ENCODE measurements at regions not wholly inside any gene's neighbourhood (a gene's known extent, or its start where the extent isn't known, plus 50 kb on each side); places are given as distances from the start of the nearest gene placed in this dataset.

- peaks cover 9% of the 10 kb centered on the region for H3K4me1 Mint-ChIP-seq
- peaks cover 4% of the 10 kb centered on the region for H3K27me3 Mint-ChIP-seq
- H3K4me3 Mint-ChIP-seq = no peak overlapping the region
- DNase-seq = no peak
- no peak for ATAC-seq
- H3K27ac Mint-ChIP-seq = no peak overlapping the region
- no peaks in the 10 kb centered on the region for H3K9me3 Mint-ChIP-seq (ENCODE audit: low read depth)
- CTCF ChIA-PET = no interaction called here
- H3K36me3 Mint-ChIP-seq = no peaks in the 10 kb centered on the region
These were observed 500.4 kb downstream of the PTPRU start for GRCh38 chr1:29736582-29737188.

DNA sequence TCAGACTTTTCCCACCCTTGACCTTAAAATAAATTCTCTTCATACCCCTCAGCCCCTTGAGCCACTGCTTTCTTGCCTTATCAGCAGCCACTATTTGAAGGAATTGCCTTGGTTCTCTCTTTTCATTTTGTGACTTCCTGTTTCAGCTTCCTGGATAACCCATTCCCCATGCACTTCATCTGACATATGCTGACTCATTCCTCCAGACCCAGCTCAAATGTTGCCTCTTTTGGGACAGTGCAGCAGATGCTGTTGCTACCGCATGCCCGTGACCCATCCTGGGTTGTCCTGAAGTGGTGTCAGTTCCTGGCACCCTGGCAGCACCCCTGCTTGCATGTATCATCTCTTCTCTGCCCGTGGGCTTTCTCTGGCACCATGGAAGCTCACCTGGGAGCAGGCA lies 496.1 kb downstream of the PTPRU start:
- CTCF ChIA-PET = no interaction called here
- Mint-ChIP-seq H3K27me3 (no peaks in the 10 kb centered on the region), H3K36me3 (no peaks in the 10 kb centered on the region), H3K9me3 (ENCODE audit: low read depth) (no peaks in the 10 kb centered on the region), H3K27ac (no peak overlapping the region), H3K4me3 (no peak overlapping the region), H3K4me1 (peaks cover 9% of the 10 kb centered on the region)
- ATAC-seq (no peak), DNase-seq (no peak)

DNA sequence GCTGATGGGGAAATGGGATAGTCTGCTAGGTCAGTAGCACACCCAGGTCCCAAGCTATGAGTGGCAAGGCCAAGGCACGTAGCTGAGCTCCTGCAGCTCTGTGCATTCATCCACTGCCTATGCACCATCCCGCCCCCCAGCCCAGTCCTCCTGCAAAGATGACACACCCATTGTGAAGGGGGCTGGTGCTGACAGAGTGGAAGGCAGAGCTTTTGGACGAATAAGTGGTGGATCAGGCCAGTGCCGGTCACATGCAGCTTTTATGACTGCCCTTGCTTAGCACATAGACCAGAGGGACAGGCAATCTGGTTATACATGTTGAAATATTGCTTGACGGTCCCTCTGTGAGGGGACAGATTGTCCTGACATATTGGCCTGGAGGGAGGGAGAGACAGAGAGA lies 494.3 kb downstream of the PTPRU start:
- Mint-ChIP-seq H3K9me3 (ENCODE audit: low read depth) (no peaks in the 10 kb centered on the region), H3K27me3 (no peaks in the 10 kb centered on the region), H3K4me3 (no peak overlapping the region), H3K27ac (no peak overlapping the region), H3K36me3 (no peaks in the 10 kb centered on the region), H3K4me1 (peaks cover 9% of the 10 kb centered on the region)
- ATAC-seq = no peak
- no peak for DNase-seq
- CTCF ChIA-PET = no interaction called here

GRCh38 chr1:29729281-29729680 lies 493.0 kb downstream of the PTPRU start:
- no peaks in the 10 kb centered on the region for H3K27me3 Mint-ChIP-seq
- ATAC-seq (no peak), DNase-seq (no peak)
- CTCF ChIA-PET = no interaction called here
- H3K9me3 Mint-ChIP-seq (ENCODE audit: low read depth) = no peaks in the 10 kb centered on the region
- no peak overlapping the region for H3K4me3 Mint-ChIP-seq
- H3K36me3 Mint-ChIP-seq = no peaks in the 10 kb centered on the region
- H3K27ac Mint-ChIP-seq = no peak overlapping the region
- H3K4me1 Mint-ChIP-seq = peaks cover 9% of the 10 kb centered on the region

- H3K4me1 Mint-ChIP-seq = peaks cover 9% of the 10 kb centered on the region
- CTCF ChIA-PET = no interaction called here
- no peak overlapping the region for H3K27ac Mint-ChIP-seq
- no peak for DNase-seq
- H3K36me3 Mint-ChIP-seq = peaks cover 2% of the 10 kb centered on the region
- H3K9me3 Mint-ChIP-seq (ENCODE audit: low read depth) = peaks cover 3% of the 10 kb centered on the region
- no peak for ATAC-seq
- H3K27me3 Mint-ChIP-seq = no peaks in the 10 kb centered on the region
- H3K4me3 Mint-ChIP-seq = no peak overlapping the region
These were observed 492.4 kb downstream of the PTPRU start for GRCh38 chr1:29728703-29729102.

DNA sequence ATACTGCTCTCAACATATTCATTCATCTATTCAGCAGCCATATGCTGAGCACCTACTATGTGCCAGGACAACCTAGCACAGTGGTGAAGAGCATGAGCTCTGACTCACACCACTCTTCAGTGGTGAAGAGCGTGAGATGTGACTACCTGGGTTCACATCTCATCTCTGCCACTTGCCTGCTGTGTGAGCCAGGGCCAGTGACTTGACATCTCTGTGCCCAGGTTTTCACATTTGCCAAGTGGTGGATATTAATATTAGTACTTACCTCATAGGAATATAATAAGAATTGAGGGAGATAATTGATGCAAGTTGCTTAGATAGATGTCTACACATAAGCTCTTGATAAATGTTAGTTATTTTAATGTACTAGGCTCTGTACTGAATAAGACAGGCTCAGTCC lies 488.9 kb downstream of the PTPRU start:
- CTCF ChIA-PET = no interaction called here
- Mint-ChIP-seq H3K27me3 (peaks cover 2% of the 10 kb centered on the region), H3K27ac (no peak overlapping the region), H3K4me3 (no peak overlapping the region), H3K9me3 (ENCODE audit: low read depth) (peaks cover 16% of the 10 kb centered on the region), H3K4me1 (no peaks in the 10 kb centered on the region), H3K36me3 (peaks cover 6% of the 10 kb centered on the region)
- ATAC-seq = no peak
- no peak for DNase-seq

DNA sequence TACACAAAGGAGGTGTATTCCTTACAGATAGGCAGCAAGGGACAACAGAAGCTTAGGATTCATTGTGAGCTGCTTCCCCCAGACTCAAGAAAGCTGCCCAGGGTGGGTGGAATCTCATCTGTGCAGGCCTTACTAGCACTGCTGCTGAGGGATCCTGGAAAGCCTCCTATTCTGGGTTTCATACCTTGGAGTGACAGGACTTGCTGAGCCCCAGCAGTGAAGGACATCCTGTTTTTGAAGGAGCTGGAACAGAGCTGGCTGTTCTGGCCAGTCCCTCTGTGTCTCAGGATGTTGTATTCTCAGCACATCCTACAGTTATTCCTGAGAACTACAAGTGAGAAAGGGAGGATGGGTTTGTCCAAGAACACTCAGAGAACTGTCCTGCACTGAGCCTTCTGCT lies 486.3 kb downstream of the PTPRU start:
- CTCF ChIA-PET = no interaction called here
- peaks cover 14% of the 10 kb centered on the region for H3K4me1 Mint-ChIP-seq
- DNase-seq = no peak
- H3K27me3 Mint-ChIP-seq = peaks cover 2% of the 10 kb centered on the region
- H3K4me3 Mint-ChIP-seq = no peak overlapping the region
- no peak overlapping the region for H3K27ac Mint-ChIP-seq
- H3K9me3 Mint-ChIP-seq (ENCODE audit: low read depth) = peaks cover 26% of the 10 kb centered on the region
- ATAC-seq = no peak
- peaks cover 8% of the 10 kb centered on the region for H3K36me3 Mint-ChIP-seq

- Mint-ChIP-seq H3K27ac (no peak overlapping the region), H3K36me3 (peaks cover 8% of the 10 kb centered on the region), H3K9me3 (ENCODE audit: low read depth) (peaks cover 26% of the 10 kb centered on the region), H3K27me3 (peaks cover 2% of the 10 kb centered on the region), H3K4me3 (no peak overlapping the region), H3K4me1 (peaks cover 14% of the 10 kb centered on the region)
- ATAC-seq = no peak
- DNase-seq = no peak
- CTCF ChIA-PET = no interaction called here
These were observed 482.9 kb downstream of the PTPRU start for GRCh38 chr1:29719253-29719652.

DNA sequence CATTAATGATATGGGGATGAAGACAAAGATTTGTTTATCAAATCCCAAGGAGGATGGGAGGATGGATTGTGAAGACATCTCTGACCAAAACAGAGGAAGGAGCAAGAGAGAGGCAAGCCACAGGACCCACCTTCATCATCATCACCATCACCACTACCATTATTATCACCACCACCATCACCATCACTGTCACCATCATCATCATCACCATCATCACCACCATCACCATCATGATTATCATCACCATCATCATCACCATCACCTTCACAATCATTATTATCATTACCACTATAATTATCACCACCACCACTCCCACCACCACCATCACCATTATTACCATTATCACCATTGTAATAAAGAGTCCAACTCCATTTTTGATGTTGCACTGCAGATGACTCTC lies 482.5 kb downstream of the PTPRU start:
- Mint-ChIP-seq H3K9me3 (ENCODE audit: low read depth) (peaks cover 24% of the 10 kb centered on the region), H3K4me1 (peaks cover 16% of the 10 kb centered on the region), H3K36me3 (peaks cover 7% of the 10 kb centered on the region), H3K27ac (no peak overlapping the region), H3K27me3 (peaks cover 2% of the 10 kb centered on the region), H3K4me3 (no peak overlapping the region)
- CTCF ChIA-PET = no interaction called here
- ATAC-seq = no peak
- DNase-seq = no peak

- Mint-ChIP-seq H3K4me3 (no peak overlapping the region), H3K9me3 (ENCODE audit: low read depth) (peaks cover 9% of the 10 kb centered on the region), H3K36me3 (peaks cover 2% of the 10 kb centered on the region), H3K27ac (no peak overlapping the region), H3K27me3 (peaks cover 2% of the 10 kb centered on the region), H3K4me1 (peaks cover 38% of the 10 kb centered on the region)
- ATAC-seq (no peak), DNase-seq (no peak)
- CTCF ChIA-PET = interaction anchor here (1.0 kb wide), 1 partner anchor 76 kb away, joined by 3 read pairs; no protein-coding TSS in a partner anchor
These were observed 480.0 kb downstream of the PTPRU start for GRCh38 chr1:29716306-29716705.

DNA sequence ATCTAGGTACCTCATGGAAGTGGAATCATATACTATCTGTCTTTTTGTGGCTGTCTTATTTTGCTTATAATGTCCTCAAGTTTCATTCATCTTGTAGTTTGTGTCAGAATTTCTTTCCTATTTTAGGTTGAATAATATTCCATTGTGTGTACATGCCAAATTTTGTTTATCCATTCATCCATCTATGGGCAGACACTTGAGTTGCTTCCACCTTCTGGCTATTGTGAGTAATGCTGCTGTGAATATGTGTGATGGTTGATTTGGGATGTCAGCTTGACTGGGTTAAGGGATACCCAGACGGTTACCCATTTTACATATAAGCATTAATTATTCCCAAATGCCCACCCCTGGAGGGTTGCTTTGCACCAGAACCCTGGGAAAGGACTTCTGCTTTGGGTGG lies 477.5 kb downstream of the PTPRU start:
- CTCF ChIA-PET = interaction anchor here (0.6 kb wide), 1 partner anchor 10 kb away, joined by 3 read pairs; no protein-coding TSS in a partner anchor

DNA sequence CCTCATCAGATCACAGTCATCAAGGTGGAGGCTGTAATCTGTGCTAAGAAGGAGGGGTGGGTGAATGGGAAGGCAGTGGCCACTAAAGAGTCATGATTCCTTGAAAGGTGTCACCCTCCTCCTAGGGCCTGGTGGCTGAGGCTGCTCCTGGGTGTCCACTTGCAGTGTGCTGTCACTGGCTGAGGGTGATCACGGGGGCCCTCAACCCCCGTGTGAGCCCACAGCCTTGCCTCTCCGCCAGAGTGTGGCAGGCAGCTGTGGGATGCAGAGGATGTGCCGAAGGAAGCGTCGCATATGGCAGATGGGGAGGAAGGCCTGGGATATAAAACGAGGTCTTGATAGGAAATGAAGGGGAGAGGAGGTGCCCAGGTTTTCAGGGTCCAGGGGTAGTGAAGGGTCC lies 476.5 kb downstream of the PTPRU start:
- no peak for ATAC-seq
- Mint-ChIP-seq H3K36me3 (peaks cover 1% of the 10 kb centered on the region), H3K9me3 (ENCODE audit: low read depth) (peaks cover 2% of the 10 kb centered on the region), H3K27ac (no peak overlapping the region), H3K4me3 (no peak overlapping the region), H3K27me3 (no peaks in the 10 kb centered on the region), H3K4me1 (peaks cover 52% of the 10 kb centered on the region)
- no peak for DNase-seq
- CTCF ChIA-PET = no interaction called here

More for the DNA sequence above, 477.5 kb downstream of the PTPRU start:
- no peak overlapping the region for H3K4me3 Mint-ChIP-seq
- no peaks in the 10 kb centered on the region for H3K27me3 Mint-ChIP-seq
- DNase-seq (no peak), ATAC-seq (no peak)
- H3K4me1 Mint-ChIP-seq = peaks cover 50% of the 10 kb centered on the region
- peaks cover 4% of the 10 kb centered on the region for H3K9me3 Mint-ChIP-seq (ENCODE audit: low read depth)
- no peak overlapping the region for H3K27ac Mint-ChIP-seq
- H3K36me3 Mint-ChIP-seq = peaks cover 3% of the 10 kb centered on the region

GRCh38 chr1:29712284-29712651 lies 475.9 kb downstream of the PTPRU start:
- no peak overlapping the region for H3K4me3 Mint-ChIP-seq
- H3K36me3 Mint-ChIP-seq = peaks cover 1% of the 10 kb centered on the region
- no peaks in the 10 kb centered on the region for H3K27me3 Mint-ChIP-seq
- CTCF ChIA-PET = interaction anchor here (0.8 kb wide), 1 partner anchor 23 kb away, joined by 3 read pairs; no protein-coding TSS in a partner anchor
- ATAC-seq (no peak), DNase-seq (no peak)
- peaks cover 52% of the 10 kb centered on the region for H3K4me1 Mint-ChIP-seq
- H3K9me3 Mint-ChIP-seq (ENCODE audit: low read depth) = no peaks in the 10 kb centered on the region
- H3K27ac Mint-ChIP-seq = peak overlapping the region; percentile 77

DNA sequence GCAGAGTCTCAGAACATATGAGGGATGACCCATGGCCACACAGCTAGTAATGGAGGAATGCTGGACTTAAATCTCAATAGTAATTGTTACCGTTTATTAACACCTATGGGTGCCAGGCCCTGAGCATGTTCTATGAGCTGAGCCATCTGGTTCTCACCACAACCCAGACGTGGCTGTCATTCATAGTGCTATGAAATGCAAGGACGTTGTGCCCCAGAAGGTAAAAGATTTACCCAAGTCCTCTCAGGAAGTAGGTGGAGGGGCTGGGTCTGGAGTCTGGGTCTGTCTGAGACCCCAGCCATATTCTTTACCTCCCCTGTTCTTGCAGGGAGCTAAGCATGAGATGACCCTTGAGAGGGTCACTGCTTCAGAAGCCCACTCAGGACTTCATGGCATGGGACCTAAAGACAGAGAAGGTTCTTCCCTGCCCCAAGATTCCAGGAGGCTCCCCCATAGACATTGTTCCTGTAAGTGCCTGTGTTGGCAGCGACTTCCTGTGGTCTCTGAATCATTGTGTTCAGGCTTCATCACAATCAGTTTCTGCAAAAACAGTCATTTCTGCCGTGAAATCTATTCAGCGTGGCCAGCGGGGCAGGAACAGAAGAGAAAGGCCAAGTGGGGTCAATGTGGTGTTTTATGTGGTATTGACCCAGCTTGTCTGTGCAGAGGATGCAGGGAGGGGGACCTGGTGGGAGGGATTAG lies 475.4 kb downstream of the PTPRU start:
- Mint-ChIP-seq H3K4me1 (peaks cover 52% of the 10 kb centered on the region), H3K27me3 (peaks cover 2% of the 10 kb centered on the region), H3K36me3 (peaks cover 1% of the 10 kb centered on the region), H3K27ac (peak overlapping the region; percentile 77), H3K4me3 (no peak overlapping the region), H3K9me3 (ENCODE audit: low read depth) (no peaks in the 10 kb centered on the region)
- CTCF ChIA-PET = interaction anchor here (0.8 kb wide), 1 partner anchor 23 kb away, joined by 3 read pairs; no protein-coding TSS in a partner anchor
- ATAC-seq (peak; percentile 68), DNase-seq (peak; percentile 82)

All from activated CD8-positive, alpha-beta memory T cell treated with anti-CD3 and anti-CD28 coated beads, Interleukin-2, amount 10 ng/mL, durations not matched to agents 7 days and 5 days (primary cell).